Limb (tissue), 2 donors: ENCODE measurements at regions not wholly inside any gene's neighbourhood (a gene's known extent, or its start where the extent isn't known, plus 50 kb on each side); places are given as distances from the start of the nearest gene placed in this dataset.
"Not testable (repeated sequence)": the region's sequence is repeated elsewhere in the genome, so short reads cannot be mapped to it uniquely, and the experiment has no call there.

Experiments
- DNase-seq, 2 donors: peaks; one replicate each; pipeline ENCODE4 v3.0.0-alpha.2; 2016; ENCODE audit errors: extremely low spot score in 2 of 2

DNA sequence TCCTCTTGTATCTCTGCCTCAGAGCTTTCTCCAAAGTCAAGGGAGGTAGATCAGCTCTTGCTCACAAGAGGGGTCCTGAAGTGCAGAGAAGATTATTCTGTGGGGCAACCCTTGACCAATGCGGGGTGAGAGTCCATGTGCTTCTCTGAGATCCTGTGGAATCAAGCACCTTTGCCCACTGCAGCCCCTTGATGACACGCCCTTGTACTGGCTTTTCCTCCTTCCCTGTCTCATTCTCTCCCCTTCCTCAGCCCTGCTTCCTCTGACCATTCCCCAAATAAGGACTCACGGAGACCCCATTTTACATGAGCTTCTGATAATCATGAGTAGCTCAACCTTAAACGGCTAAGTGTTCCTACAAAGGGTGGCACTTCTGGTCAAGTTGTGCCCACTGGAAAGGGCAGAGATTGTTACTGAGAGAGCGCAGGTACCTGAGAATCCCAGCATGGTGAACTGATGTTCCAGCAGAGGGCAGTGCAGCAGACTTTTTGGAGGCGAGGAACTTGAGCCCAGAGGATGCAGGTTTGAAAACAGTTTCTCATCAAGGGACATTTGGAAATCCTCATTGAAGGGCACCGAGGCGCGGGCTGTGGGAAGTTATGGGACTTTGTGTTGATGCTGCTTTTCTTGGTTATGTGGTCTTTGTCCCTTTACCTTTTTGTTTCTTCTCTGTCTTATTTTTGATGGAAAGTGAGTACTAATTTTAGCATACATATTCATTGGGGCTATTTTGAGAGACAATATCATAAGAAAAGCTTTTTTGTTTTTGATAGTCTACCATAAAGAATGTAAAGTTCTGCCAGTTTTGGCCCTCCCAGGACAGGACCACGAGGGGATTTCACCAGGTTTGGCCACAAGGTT is 201.3 kb downstream of the RBM46 start:
- peak; percentile 55 to 69 for DNase-seq

DNA sequence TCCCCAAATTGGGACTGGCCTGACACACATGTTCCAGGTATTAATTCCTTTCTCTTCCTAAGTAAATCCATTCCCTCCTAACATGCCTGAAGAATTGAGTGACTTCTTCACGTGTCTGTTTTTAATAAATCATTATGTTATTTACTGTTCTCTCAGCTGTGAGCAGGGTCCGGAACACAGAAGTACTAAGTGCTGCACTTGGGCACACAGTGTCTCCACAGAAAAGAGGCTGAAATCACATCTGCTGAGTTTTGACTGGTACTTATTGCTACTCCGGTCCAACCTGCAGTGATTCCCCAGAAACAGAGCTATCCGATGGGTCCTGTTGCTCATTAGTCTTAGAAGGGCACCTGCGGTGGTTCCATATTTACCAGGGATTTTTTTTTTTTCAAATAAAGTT is 202.6 kb downstream of the RBM46 start:
- no peak for DNase-seq

DNA sequence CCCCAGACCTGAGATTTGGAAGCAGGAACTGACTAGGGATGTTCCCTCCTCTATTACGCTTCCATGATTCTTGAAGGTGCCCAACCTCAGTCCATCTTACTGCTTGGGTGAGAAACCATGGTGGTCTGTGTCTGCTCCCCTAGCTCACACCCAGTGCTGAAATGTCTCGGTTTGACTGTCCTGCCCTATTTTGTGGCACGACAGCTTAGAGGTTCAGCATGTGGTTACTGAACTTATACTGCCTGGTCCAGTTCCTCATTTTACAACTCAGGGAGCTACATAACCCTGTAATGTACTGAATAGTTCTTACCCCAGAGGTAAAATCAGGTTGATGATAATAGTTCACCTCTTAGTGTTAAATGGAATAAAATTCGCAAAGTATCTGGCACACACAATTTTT is 203.1 kb downstream of the RBM46 start:
- no peak for DNase-seq

DNA sequence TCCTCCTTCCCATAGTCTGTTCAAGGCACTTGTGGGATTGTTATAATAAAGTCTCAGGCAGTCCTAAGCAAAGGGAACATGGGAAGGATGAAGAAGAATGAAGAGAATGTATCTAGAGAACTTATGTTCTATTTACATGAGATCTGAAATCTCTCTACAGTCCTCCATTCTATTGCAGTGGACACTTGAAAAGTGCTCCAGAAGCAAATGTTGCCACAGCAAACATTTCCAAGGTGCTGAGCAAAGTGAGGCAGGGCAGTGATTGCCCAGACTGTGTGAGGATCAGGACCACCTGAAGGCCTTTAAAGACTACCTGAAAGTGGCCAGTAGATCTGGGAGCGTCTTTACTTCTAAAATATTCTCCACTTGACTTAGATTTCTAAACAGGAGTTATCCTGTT is 203.5 kb downstream of the RBM46 start:
- DNase-seq: no peak

DNA sequence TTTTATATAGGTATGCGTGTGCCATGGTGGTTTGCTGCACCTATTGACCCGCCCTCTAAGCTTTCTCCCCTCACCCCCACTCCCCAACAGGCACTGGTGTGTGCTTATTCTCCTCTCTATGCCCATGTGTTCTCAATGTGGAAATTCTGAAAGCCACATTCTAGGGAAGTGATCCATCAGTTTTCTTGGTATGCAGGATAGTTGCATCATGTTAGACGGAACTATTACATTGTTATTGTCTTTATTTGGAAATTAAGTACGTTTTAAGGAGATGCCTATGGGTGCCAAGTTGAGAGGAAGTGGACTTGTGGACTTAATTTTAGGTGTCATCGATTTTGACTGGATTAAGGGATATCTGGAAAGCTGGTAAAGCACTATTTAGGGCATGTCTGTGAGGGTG is 204.6 kb downstream of the RBM46 start:
- DNase-seq: no peak

DNA sequence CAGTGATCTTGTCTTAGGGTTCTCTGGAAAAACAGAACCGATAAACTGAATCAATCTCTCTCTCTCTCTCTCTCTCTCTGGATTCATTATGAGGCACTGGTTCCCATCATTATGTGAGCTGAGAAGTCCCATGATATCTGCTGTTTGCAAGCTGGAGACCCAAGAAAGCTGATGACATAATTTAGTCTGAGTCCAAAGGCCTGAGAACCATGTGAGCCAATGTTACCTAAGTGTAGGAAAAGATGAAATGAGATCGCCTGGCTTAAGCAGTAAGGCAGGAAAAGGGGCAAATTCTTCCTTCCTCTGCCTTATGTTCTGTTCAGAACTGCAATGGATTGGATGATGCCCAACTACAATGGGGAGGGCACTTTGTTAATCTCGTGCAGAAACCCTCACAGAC is 207.4 kb downstream of the RBM46 start:
- DNase-seq: no peak

DNA sequence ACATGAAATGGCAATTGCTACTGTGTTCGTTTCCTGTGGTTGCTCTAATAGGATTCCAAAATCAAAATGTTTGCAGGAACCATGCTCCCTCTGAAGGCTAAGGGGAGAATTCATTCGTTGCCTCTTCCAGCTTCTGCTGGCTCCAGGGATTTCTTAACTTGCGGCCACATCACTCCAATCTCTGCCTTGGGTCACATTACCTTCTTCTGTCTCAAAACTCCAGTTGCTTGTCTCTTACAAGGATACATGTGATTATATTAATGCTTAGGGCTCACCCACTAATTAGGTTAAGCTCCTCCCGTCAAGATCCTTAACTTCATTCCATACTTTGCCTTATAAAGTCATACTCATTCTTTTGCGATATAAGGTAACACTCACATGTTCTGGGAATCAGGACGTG is 208.4 kb downstream of the RBM46 start:
- no peak for DNase-seq

DNA sequence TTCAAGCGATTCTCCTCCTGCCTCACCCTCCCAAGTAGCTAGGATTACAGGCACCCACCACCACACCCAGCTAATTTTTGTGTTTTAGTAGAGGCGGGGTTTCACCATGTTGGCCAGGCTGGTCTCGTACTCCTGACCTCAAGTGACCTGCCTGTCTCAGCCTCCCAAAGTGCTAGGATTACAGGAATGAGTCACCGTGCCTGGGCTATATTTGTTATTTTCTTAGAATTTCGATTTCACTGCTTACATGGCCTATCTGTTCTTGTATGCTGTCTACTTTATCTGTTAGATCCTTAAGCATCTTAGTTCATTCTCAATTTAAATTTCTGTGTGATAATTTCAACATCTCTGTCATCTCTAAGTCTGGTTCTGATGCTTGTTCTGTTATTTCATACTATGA is 210.6 kb upstream of the NPY2R start:
- DNase-seq: not testable (repeated sequence)

DNA sequence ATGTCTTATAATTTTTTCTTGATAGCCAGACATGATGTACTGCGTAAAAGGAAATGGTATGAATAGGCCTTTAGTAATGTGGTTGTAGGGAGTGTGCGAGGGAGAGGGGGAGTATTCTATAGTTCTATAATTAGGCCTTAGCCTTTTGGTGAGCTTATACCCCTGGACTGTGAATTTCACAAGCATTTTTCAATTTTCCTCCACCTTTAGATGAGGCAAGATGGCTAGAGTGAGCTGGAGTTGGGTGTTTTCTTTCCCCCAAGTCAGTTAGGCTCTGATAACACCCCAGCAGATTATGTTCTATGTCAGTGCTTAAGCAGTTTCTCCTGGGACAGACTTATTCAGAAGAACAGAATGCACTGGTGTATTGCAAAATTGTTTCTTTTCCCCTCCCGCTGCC is 210.2 kb upstream of the NPY2R start:
- DNase-seq: no peak

DNA sequence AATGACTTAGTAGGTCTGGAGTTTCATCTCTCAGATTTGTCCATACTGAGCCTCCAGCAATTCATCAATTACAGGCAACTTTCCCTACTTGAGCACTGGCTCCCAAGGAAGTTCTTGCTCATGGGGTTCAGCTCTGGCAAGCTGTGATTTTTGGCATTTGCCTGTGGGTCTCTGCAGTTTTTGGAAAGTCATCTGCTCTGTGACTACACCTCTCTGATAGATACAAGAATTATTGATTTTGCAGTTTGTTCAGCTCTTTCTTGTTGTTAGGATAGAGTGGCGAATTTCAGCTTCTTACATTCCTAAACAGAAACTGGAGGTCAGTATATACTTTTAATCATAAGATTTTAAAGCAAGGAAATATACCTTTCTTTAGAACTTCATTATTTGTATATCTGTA is 209.7 kb upstream of the NPY2R start:
- no peak for DNase-seq

DNA sequence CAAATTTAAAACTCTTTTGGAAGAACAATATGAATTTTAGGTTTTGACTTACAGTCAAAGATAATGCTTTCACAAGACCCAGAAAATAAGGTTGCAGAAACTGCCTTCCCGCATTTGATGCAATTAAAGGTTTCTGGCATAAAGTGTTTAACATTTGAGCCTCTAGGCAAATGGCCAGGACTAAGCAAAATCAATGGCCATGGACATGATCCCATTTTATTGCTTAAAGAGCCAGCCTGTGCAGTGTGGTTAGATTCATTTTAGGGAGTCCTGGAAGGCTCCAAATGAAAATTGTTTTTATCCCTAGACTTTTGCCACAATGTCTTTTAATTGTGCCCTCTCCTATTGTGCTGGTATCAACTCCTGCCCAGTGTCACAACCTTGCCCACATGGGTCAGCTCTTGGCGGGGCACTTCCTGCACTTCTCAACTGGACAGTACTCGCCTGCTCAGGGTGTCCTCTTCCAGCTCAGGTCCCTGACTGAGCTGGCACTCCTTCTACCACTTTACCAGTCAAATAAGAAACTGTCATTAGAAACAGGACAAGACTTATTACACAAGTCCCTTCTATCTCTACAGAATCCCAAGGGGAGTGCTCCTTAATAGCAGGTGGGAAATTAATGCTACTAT is 208.4 kb upstream of the NPY2R start:
- no peak for DNase-seq

DNA sequence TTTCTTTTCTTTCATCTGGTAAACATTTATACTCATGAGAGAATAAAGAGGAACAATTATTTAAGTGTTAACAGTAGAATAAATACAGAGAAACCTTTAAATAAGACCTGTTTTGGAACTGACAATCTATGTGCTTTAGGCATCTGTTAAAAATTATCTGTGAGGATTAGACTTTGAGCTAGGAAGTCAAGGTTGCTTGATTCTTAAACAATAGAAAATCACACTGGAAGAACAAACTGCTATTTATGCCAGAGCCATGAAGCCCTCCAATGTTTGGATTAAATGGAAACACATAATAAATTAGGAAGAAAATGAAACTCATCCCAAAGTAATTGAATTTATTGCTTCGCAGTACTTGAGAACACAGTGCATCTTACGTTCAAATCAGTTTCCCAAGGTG is 207.2 kb upstream of the NPY2R start:
- DNase-seq: no peak

DNA sequence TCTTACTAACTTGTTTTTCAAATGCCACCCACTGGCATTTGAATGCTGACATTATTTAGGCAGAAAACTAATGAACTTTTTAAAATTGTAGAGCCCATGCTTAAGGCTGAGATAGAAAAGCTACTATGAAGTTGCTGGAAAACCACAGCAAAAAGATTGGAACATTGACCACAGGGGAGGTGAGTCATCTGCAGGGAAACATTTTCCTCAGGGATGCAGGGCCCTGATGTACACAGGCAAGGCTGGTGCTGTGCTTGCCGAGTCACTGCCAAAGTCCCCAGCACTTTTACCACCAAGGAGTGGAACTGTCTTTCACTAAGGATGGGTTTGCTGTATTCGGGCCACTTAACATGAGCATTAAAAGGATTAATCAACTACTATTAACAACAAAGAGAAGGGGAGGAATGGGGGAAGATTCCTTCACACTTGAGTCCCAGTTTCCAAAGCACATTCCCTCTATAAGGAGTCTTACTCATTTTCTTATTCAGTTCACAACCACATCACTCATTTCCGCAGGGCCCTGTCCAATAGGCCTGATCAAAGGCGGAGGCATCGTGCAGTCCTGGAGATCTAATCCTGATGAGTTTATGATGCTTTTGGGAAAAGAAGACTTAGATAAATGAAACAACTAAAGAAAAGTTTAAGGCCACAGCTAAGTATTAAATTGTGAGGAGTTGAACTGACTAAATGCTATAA is 202.9 kb upstream of the NPY2R start:
- DNase-seq: no peak

DNA sequence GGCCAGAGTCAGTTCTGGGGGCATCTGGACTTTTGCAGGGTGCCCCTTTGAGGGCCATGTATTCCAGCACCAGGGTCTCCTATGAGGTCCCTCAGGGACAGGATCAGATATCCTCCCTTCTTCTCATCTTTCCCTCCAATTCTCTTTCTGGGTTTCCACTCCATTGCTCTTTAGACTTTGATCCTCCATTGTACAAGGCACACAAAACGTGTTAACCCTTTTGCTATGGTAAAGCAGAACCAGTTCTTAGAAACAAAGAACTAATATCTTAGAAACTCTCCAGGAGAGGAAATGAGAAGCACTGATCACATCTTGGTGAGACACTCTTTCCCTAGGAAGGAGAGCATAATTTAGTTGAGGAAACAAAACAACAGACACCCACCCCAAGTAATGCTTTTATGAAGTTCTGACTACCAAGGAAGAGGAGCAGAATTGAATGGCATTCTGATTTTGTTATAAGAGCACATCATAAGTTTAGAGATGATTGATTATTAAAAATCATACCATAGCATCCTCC is 200.7 kb upstream of the NPY2R start:
- DNase-seq: no peak

DNA sequence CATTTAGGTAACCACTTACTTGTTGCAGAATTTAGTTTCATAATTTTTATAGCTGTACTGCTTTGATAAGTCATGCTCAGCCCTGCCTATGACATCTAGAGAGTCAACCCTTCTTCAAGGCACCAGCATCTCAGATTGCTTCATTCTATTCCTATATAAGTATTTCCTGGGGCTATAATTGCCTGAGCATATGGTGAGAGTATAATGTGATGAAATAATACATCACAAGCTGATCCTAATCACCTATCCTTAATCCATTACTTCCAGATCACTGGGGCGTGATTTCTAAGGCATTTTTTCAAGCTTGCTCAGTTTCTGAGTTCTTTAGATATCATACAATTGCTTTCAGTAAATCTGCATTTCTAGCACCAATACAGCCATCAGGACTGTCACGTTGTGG is 200.0 kb upstream of the NPY2R start:
- no peak for DNase-seq

DNA sequence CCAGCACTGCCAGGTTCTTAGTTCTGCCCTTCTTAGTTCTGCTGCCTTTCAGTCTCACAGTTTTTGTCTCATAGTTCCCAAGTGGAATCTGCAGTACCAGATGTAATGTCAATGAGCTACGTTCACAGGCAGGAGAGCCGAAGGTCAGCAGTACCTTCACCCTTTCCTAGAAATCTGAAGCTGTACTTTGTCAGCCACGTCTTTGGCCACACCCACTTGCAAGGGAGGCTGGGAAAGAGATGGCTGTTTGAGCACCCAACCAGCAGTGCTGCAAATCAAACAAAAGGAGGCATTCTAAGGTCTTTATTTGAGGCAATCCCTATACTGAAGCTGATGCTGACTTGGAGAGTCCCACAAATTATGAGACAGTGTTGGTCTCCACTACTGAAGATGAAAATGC is 199.1 kb upstream of the NPY2R start:
- DNase-seq: no peak

DNA sequence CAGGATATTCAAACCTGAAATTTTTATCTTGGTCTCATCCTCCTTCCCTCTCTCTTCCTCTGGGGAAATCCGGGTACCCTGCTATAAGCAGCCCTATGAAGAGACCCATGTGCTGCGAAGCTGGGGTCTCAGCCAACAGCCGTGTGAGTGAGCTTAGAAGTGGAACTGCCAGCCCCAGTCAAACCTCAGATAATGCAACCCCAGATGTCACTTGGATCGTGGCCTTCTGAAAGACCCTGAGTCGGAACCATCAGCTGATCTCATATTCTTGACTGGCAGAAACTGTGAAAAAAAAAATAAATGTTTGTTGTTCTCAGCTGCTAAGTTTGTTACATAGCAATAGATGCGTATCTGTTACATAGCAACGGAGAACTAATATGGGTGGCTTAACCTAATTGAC is 198.1 kb upstream of the NPY2R start:
- no peak for DNase-seq

DNA sequence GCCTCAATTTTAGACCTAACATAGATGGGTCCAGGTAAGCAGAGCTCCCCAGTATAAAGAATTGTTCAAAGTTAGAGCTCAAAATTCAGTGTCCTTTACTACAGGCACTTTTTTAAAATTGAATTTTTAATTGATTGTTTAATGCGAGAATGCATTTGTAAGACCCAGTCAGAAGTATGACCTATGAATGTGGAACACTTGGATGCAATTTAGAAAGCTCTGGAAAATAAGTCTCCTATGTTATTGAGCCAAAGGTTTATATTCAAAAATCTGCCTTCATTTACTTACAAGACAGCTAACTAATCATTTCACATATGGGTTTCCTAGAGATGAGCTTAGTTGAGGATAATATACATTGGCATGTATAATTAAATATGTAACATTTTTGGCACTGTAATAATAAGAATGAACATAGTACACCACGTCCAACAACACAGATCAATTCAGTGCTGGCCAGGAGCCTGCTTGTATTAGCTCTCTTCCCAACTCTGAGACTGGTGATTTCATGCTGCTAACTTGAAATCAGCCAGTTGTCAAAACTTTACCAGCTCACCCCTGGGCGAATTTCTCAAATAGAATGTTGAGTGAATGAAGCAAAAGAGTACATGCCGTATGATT is 197.2 kb upstream of the NPY2R start:
- DNase-seq: no peak

DNA sequence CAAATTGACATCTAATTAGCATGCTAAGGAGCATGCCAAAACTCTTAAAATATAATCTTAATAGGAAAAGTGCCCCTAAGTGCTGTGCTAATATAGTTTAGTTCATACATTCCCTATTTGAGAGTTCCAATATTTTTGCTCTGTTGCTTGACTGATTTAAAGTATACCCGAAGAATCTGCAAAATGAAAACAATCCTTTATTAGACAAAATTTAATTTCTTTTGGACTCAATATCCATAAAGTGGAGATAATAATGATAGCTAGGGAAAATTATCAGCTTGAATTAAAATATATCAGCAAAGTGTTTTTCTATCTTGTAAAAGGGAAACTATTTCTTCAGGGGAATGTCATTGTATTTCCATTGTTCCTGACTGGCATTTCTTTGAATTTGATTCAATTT is 196.0 kb upstream of the NPY2R start:
- DNase-seq: no peak

DNA sequence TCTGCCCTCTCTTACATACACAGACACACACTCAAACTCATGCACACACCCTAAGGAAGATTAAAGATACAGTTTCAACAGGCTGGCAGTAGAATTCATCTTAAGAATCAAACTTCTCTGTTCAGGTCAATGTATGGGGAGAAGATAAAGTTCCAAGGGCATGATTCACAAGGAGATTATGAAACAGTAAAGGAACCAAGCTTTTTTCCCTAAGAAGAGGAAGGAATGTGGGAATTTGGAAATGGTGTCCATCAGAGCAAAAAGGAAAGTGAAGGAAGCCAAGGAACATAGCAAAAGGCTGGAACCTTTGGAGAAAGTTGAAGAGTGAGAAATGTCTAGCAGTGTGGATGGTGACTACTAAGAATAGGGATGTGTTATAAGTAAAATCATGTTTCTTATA is 191.0 kb upstream of the NPY2R start:
- no peak for DNase-seq

DNA sequence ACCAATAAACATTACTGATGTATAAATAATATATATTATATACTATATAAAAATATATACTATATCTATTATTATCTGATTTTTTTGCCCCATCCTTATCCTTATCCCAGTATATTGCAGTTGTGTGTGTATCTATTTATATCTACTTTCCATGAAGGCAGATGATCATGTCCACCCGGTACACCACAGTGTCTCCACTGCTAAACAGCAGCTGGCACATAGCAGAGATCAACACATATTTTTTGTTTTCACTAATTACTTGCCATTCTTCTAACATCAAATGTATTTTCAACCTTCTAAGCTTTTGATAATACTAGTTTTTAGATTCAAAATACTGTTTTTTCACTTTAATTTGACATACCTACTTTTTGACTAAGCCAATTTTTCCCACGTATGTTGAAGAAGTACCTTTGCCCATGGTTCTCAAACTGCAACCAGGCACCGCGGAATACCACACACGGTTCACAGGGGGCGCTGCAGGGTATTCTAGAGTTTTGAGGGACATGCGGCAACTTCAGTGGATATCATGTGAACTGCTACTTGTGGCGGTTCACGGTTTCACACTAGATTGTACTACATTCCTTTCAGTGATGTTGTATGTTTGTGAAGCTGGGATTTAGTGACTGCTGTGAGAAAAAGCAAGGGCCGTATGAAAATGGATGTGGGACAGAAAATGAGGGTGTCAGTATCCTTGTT is 182.5 kb upstream of the NPY2R start:
- DNase-seq: peak in 1 of 2 donors; percentile 41
